K562 (cell line): ENCODE measurements at regions not wholly inside any gene's neighbourhood (a gene's known extent, or its start where the extent isn't known, plus 50 kb on each side); places are given as distances from the start of the nearest gene placed in this dataset.

ENCODE experiments used
- ATAC-seq: fragments of 200-7000 bp; cut with Tn5 transposase; 3 replicates; pipeline ENCODE4 v1.9.1; 2020; ENCODE audit warnings: moderate library complexity
- BruUV-seq: library from RNA; stranded (reverse); fragments of 400-500 nt; replicated peaks from 2 replicates; lab custom pipeline; 2021; lab: Mats Ljungman, UMichigan
- CTCF ChIA-PET: fragments of 300-600 bp; formaldehyde crosslinking; extraction: SDS; loops from one replicate; lab custom pipeline; 2021; ENCODE audit warnings: low intra/inter-chr PET ratio; lab: Yijun Ruan, JAX
- POLR2A ChIA-PET: fragments of 300-600, 350-650 bp; sonication (Branson Sonifier 250); formaldehyde crosslinking; extraction: SDS; loops from one replicate; lab custom pipeline; 2021; ENCODE audit warnings: antibody characterized with exemption, inconsistent platforms; lab: Yijun Ruan, JAX
- DNase-seq, 4 experiments: peaks; one replicate each; pipeline versions ENCODE4 v3.0.0 to v3.0.0-alpha.2; 2011 to 2018; ENCODE audit warnings: low spot score in 3 of 4, mixed read lengths in 3 of 4; ENCODE audit errors: extremely low read depth in 1 of 4
- FAIRE-seq: peaks from 2 replicates; lab custom pipeline; 2011; peaks lifted over from hg19 to GRCh38; lab: Jason Lieb, UNC
- H2AFZ ChIP-seq: 2 replicates; pipeline ENCODE4 v1.6.0; 2011; ENCODE audit warnings: low read depth, low read length, control low read depth, inconsistent platforms
- H3K27ac ChIP-seq: fragments of 200-600 bp; 3 replicates; pipeline ENCODE4 v1.8.0; 2011; ENCODE audit warnings: low read depth, mild to moderate bottlenecking, control low read depth, inconsistent platforms, low read length, moderate library complexity, mixed read lengths; ENCODE audit errors: extremely low read depth
- H3K27me3 ChIP-seq, 2 experiments: fragments of 300-600 bp in 1 of 2; 2 replicates in 1 of 2; 3 replicates in 1 of 2; pipeline versions ENCODE4 v1.6.0 to v1.8.0; 2011; ENCODE audit warnings: inconsistent platforms in 2 of 2, low read length in 2 of 2, mild to moderate bottlenecking in 1 of 2, mixed read lengths in 1 of 2, moderate library complexity in 1 of 2; ENCODE audit not compliant: control insufficient read depth in 2 of 2, insufficient read depth in 2 of 2
- H3K36me3 ChIP-seq: fragments of 300-600 bp; 3 replicates; pipeline ENCODE4 v1.8.0; 2011; ENCODE audit warnings: mild to moderate bottlenecking, low read length, inconsistent platforms; ENCODE audit not compliant: control insufficient read depth, insufficient read depth
- H3K4me1 ChIP-seq, 2 experiments: fragments of 200-600 bp in 1 of 2; replicated peaks in 1 of 2; 2 replicates in 1 of 2; 3 replicates in 1 of 2; pipeline versions ENCODE4 v1.5.1 to v1.8.0; 2011; ENCODE audit warnings: inconsistent platforms in 2 of 2, low read length in 2 of 2, mild to moderate bottlenecking in 1 of 2, mixed read lengths in 1 of 2, moderate library complexity in 1 of 2; ENCODE audit not compliant: control insufficient read depth in 2 of 2, insufficient read depth in 2 of 2
- H3K4me2 ChIP-seq: 2 replicates; pipeline ENCODE4 v1.6.1; 2011; ENCODE audit warnings: low read length, control low read depth, inconsistent platforms, mixed read lengths; ENCODE audit not compliant: insufficient read depth
- H3K4me3 ChIP-seq: fragments of 200-600 bp; sonication (generic), shearing (Covaris generic); 2 replicates; pipeline ENCODE4 v1.5.1; 2016; ENCODE audit warnings: control low read depth, inconsistent platforms
- H3K79me2 ChIP-seq: fragments of 200-600 bp; 3 replicates; pipeline ENCODE4 v1.8.0; 2011; ENCODE audit warnings: low read length, inconsistent platforms; ENCODE audit not compliant: control insufficient read depth, insufficient read depth
- H3K9ac ChIP-seq, 2 experiments: 2 replicates each; pipeline versions ENCODE4 v1.6.0 to v1.6.1; 2011; ENCODE audit warnings: low read depth in 2 of 2, low read length in 2 of 2, control low read depth in 1 of 2, inconsistent platforms in 1 of 2, mild to moderate bottlenecking in 1 of 2, mixed read lengths in 1 of 2; ENCODE audit not compliant: insufficient read depth in 1 of 2
- H3K9me1 ChIP-seq: one replicate; pipeline ENCODE4 v1.6.0; 2011; ENCODE audit warnings: inconsistent platforms, mild to moderate bottlenecking, low read length, moderate library complexity; ENCODE audit not compliant: control insufficient read depth, insufficient read depth
- H3K9me3 ChIP-seq: replicated peaks from 2 replicates; pipeline ENCODE4 v1.5.1; 2011; ENCODE audit warnings: low read depth, low read length, inconsistent platforms; ENCODE audit not compliant: control insufficient read depth, insufficient read depth
- H4K20me1 ChIP-seq: replicated peaks from 2 replicates; pipeline ENCODE4 v1.6.1; 2011; ENCODE audit warnings: low read length, inconsistent platforms, mixed read lengths; ENCODE audit not compliant: control insufficient read depth, insufficient read depth
- AFF1 ChIP-seq, 2 experiments: fragments of 450-650 bp; IDR thresholded peaks; 2 replicates each; pipeline ENCODE4 v1.6.1; 2018; ENCODE audit warnings: mild to moderate bottlenecking in 2 of 2, low read depth in 1 of 2; ENCODE audit not compliant: partially characterized antibody in 2 of 2
- ARID2 ChIP-seq: fragments of 450-650 bp; IDR thresholded peaks from 2 replicates; pipeline ENCODE4 v1.6.1; 2017; ENCODE audit warnings: antibody characterized with exemption, mild to moderate bottlenecking
- ATF4 ChIP-seq: fragments of 450-650 bp; formaldehyde crosslinking; IDR thresholded peaks from 2 replicates; pipeline ENCODE4 v1.4.0; 2022; ENCODE audit warnings: mild to moderate bottlenecking, moderate library complexity
- CHCHD3 ChIP-seq: fragments of 250-450 bp; sonication (Bioruptor Pico); IDR thresholded peaks from 2 replicates; pipeline ENCODE4 v2.1.2; 2022; ENCODE audit warnings: mild to moderate bottlenecking
- GATAD2A ChIP-seq: fragments of 450-650 bp; IDR thresholded peaks from 2 replicates; pipeline ENCODE4 v1.6.1; 2017
- HIVEP1 ChIP-seq: fragments of 250-450 bp; sonication (Bioruptor Pico); IDR thresholded peaks from 2 replicates; pipeline ENCODE4 v1.4.0; 2020; ENCODE audit warnings: mild to moderate bottlenecking
- LEF1 ChIP-seq: fragments of 450-650 bp; IDR thresholded peaks from 2 replicates; pipeline ENCODE4 v1.6.1; 2016; ENCODE audit warnings: mild to moderate bottlenecking
- NR2C1 ChIP-seq, 2 experiments: fragments of 450-650 bp; IDR thresholded peaks; 2 replicates each; pipeline ENCODE4 v1.6.1; 2017; ENCODE audit warnings: mild to moderate bottlenecking in 2 of 2, antibody characterized with exemption in 1 of 2, inconsistent platforms in 1 of 2, missing compliant biosample characterization in 1 of 2, missing genetic modification characterization in 1 of 2
- PHF21A ChIP-seq: fragments of 450-650 bp; IDR thresholded peaks from 2 replicates; pipeline ENCODE4 v1.6.1; 2017; ENCODE audit warnings: low read depth, borderline replicate concordance
- PHF8 ChIP-seq: fragments of 200-600 bp; sonication (generic); IDR thresholded peaks from 2 replicates; pipeline ENCODE4 v1.6.1; 2012; ENCODE audit warnings: mixed run types, mild to moderate bottlenecking, inconsistent platforms, low read length, moderate library complexity, borderline replicate concordance
- SFPQ ChIP-seq: fragments of 200-400 bp; formaldehyde crosslinking; IDR thresholded peaks from 2 replicates; pipeline ENCODE4 v1.6.1; 2017; ENCODE audit warnings: mild to moderate bottlenecking, low read depth, low read length, moderate library complexity
- SIN3B ChIP-seq: fragments of 450-650 bp; IDR thresholded peaks from 2 replicates; pipeline ENCODE4 v1.6.1; 2017; ENCODE audit warnings: low read depth, mild to moderate bottlenecking, moderate library complexity
- XRCC5 ChIP-seq: fragments of 200-400 bp; formaldehyde crosslinking; IDR thresholded peaks from 2 replicates; pipeline ENCODE4 v1.6.1; 2017; ENCODE audit warnings: low read depth, mild to moderate bottlenecking, low read length
- ZBED1 ChIP-seq: IDR thresholded peaks from 2 replicates; pipeline ENCODE4 v1.6.1; 2014
- WGBS: fragments of 100-300 bp; shearing (Covaris generic); methylation state at CpG from one replicate; pipeline ENCODE4 v1.1.6; 2016; ENCODE audit warnings: low coverage, mixed read lengths; ENCODE audit not compliant: insufficient coverage; ENCODE audit errors: missing lambda C conversion rate; 5-methylcytosine and 5-hydroxymethylcytosine counted together
- in situ Hi-C: fragments of 300-500 bp; cut with MboI; formaldehyde crosslinking; loops from 4 replicates; pipeline ENCODE4 v1.15.0; 2018; ENCODE audit warnings: inconsistent platforms, mixed read lengths
- intact Hi-C: fragments of 100-400 bp; cut with micrococcal nuclease; formaldehyde crosslinking; loops from 2 replicates; pipeline ENCODE4 v1.14.2; 2022

- no peak for TF ChIP-seq AFF1 (IDR thresholded peaks at IDR 0.05; ENCODE audit: low read depth in 1 of 2, partially characterized antibody in 2 of 2)
- no peak for TF ChIP-seq ARID2
These were observed 392.8 kb downstream of the SLITRK6 start (continued) for GRCh38 chr13:85406269-85406975.

- no peak overlapping the region for H2AFZ ChIP-seq
- no peak overlapping the region for H3K27ac ChIP-seq
- in situ Hi-C loops (no loop called here), intact Hi-C loops (no loop called here)
- H3K4me3 ChIP-seq: no peak overlapping the region
- TF ChIP-seq GATAD2A: no peak
- no peak for TF ChIP-seq PHF21A
- no peak for TF ChIP-seq SFPQ
- no peak for TF ChIP-seq ATF4 (CRISPR knock-in tag)
- no peak for TF ChIP-seq PHF8
- no peak for TF ChIP-seq HIVEP1 (CRISPR knock-in tag)
- no peak for TF ChIP-seq XRCC5
- no peak for TF ChIP-seq SIN3B
- TF ChIP-seq LEF1: no peak
- no peak for TF ChIP-seq CHCHD3 (CRISPR knock-in tag)
- no peak for TF ChIP-seq NR2C1 (IDR thresholded peaks at IDR 0.05)
- TF ChIP-seq NR2C1 (tag; IDR thresholded peaks at IDR 0.05): no peak
- no peak for TF ChIP-seq ZBED1
- no peaks in the 10 kb centered on the region for H3K9me3 ChIP-seq
- H3K36me3 ChIP-seq: no peaks in the 10 kb centered on the region
- ChIA-PET POLR2A (no interaction called here), CTCF (no interaction called here)
- H3K27me3 ChIP-seq: no peaks in the 10 kb centered on the region
- ATAC-seq (no peak), FAIRE-seq (no peak), DNase-seq (no peak)
- no peaks in the 10 kb centered on the region for H3K9me1 ChIP-seq
- H3K4me1 ChIP-seq: no peaks in the 10 kb centered on the region
- WGBS: 1% methylated on average over 11 of the region's 13 CpGs
- H3K9ac ChIP-seq: no peak overlapping the region
- no TSS peak for BruUV-seq
- H3K79me2 ChIP-seq: no peaks in the 10 kb centered on the region
- no peaks in the 10 kb centered on the region for H4K20me1 ChIP-seq
- no peak overlapping the region for H3K4me2 ChIP-seq
These were observed 393.8 kb downstream of the SLITRK6 start for GRCh38 chr13:85405316-85405897.
